Adrenal gland (tissue), 5 donors: ENCODE measurements at regions not wholly inside any gene's neighbourhood (a gene's known extent, or its start where the extent isn't known, plus 50 kb on each side); places are given as distances from the start of the nearest gene placed in this dataset.

Experiments used
- CTCF ChIP-seq, 6 experiments: fragments of 450-650 bp in 4 of 6; fragments of 200-600 bp in 2 of 6; sonication (generic) in 1 of 6; IDR thresholded peaks; 1 replicate in 5 of 6; 2 replicates in 1 of 6; pipeline versions ENCODE4 v1.5.1 to v1.8.0; 2016 to 2021; ENCODE audit warnings: antibody characterized with exemption in 6 of 6, mild to moderate bottlenecking in 2 of 6, moderate library complexity in 1 of 6
- POLR2A ChIP-seq, 2 donors: fragments of 450-650 bp; IDR thresholded peaks; one replicate each; pipeline ENCODE4 v1.6.1; 2017; ENCODE audit warnings: antibody characterized with exemption in 2 of 2, mild to moderate bottlenecking in 2 of 2, moderate library complexity in 1 of 2
- donor health status: DM: no; HTN: no; CAD: no.

- TF ChIP-seq CTCF (IDR thresholded peaks at IDR 0.05) (no peak), POLR2A (IDR thresholded peaks at IDR 0.05) (no peak)
Observed at GRCh38 chr20:52746770-52747169, 225.4 kb upstream of the TSHZ2 start.
